Prostate gland (tissue), 2 donors: ENCODE measurements at regions not wholly inside any gene's neighbourhood (a gene's known extent, or its start where the extent isn't known, plus 50 kb on each side); places are given as distances from the start of the nearest gene placed in this dataset.

Experiments
- POLR2A ChIP-seq: fragments of 450-650 bp; IDR thresholded peaks from one replicate; pipeline ENCODE4 v1.6.1; 2016; ENCODE audit warnings: antibody characterized with exemption, mild to moderate bottlenecking
- POLR2AphosphoS5 ChIP-seq: sonication (generic); formaldehyde crosslinking; IDR thresholded peaks from one replicate; pipeline ENCODE4 v1.6.1; 2017; ENCODE audit warnings: antibody characterized with exemption
- TF ChIP-seq, protein P1 (sequence below), 4 experiments: fragments of 200-600 bp in 2 of 4; fragments of 450-650 bp in 2 of 4; sonication (generic) in 2 of 4; IDR thresholded peaks; 1 replicate in 3 of 4; 2 replicates in 1 of 4; pipeline ENCODE4 v1.5.1; 2016 to 2019; ENCODE audit warnings: antibody characterized with exemption in 4 of 4, mild to moderate bottlenecking in 2 of 4, moderate library complexity in 2 of 4

DNA sequence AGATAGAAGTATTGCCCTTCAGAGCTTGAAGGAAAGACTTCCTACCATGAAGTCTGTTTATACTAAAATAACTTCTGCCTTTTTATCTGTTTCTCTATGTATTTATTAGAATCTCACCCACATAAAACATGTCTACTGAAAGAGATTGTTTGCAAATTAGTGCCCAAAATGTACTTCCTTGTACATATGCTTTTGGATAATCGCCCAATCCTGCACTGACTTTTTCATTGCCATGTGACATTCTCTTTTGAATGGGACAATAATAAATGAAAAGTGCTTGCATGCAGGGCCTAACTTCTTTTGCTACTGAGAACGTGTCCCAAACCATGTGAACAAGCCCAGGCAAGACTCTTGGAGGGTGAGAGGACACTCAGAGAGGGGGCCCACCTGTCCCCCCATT is 711.6 kb upstream of the ADAMTS5 start:
- TF ChIP-seq, protein P1, sequence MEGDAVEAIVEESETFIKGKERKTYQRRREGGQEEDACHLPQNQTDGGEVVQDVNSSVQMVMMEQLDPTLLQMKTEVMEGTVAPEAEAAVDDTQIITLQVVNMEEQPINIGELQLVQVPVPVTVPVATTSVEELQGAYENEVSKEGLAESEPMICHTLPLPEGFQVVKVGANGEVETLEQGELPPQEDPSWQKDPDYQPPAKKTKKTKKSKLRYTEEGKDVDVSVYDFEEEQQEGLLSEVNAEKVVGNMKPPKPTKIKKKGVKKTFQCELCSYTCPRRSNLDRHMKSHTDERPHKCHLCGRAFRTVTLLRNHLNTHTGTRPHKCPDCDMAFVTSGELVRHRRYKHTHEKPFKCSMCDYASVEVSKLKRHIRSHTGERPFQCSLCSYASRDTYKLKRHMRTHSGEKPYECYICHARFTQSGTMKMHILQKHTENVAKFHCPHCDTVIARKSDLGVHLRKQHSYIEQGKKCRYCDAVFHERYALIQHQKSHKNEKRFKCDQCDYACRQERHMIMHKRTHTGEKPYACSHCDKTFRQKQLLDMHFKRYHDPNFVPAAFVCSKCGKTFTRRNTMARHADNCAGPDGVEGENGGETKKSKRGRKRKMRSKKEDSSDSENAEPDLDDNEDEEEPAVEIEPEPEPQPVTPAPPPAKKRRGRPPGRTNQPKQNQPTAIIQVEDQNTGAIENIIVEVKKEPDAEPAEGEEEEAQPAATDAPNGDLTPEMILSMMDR (IDR thresholded peaks at IDR 0.05) = no peak
- TF ChIP-seq POLR2AphosphoS5 (no peak), POLR2A (no peak)
